IPS-15b (cell line): ENCODE measurements at regions not wholly inside any gene's neighbourhood (a gene's known extent, or its start where the extent isn't known, plus 50 kb on each side); places are given as distances from the start of the nearest gene placed in this dataset.
"Not testable (repeated sequence)": the region's sequence is repeated elsewhere in the genome, so short reads cannot be mapped to it uniquely, and the experiment has no call there.

Experiments used
- H3K27me3 ChIP-seq: one replicate; pipeline ENCODE4 v1.6.1; 2013; ENCODE audit warnings: low read length; ENCODE audit not compliant: control insufficient read depth, insufficient read depth
- H3K36me3 ChIP-seq: one replicate; pipeline ENCODE4 v1.6.1; 2013; ENCODE audit warnings: low read length; ENCODE audit not compliant: control insufficient read depth, insufficient read depth
- H3K4me1 ChIP-seq: one replicate; pipeline ENCODE4 v1.6.1; 2013; ENCODE audit warnings: mild to moderate bottlenecking, low read length; ENCODE audit not compliant: control insufficient read depth, insufficient read depth
- H3K4me3 ChIP-seq: one replicate; pipeline ENCODE4 v1.5.1; 2013; ENCODE audit warnings: low read depth, low read length
- H3K9ac ChIP-seq: one replicate; pipeline ENCODE4 v1.6.1; 2013; ENCODE audit warnings: low read depth, mild to moderate bottlenecking, low read length
- H3K9me3 ChIP-seq: one replicate; pipeline ENCODE4 v1.6.1; 2013; ENCODE audit warnings: mild to moderate bottlenecking, low read length; ENCODE audit not compliant: control insufficient read depth, insufficient read depth

GRCh38 chr2:392181-392925, 104.5 kb upstream of the ALKAL2 start:
- Histone ChIP-seq H3K4me3 (no peak overlapping the region), H3K27me3 (no peaks in the 10 kb centered on the region), H3K9me3 (no peaks in the 10 kb centered on the region), H3K4me1 (no peaks in the 10 kb centered on the region), H3K9ac (no peak overlapping the region), H3K36me3 (no peaks in the 10 kb centered on the region)

GRCh38 chr2:391696-392095, 103.8 kb upstream of the ALKAL2 start:
- Histone ChIP-seq H3K4me3 (no peak overlapping the region), H3K36me3 (no peaks in the 10 kb centered on the region), H3K9me3 (no peaks in the 10 kb centered on the region), H3K27me3 (no peaks in the 10 kb centered on the region), H3K4me1 (no peaks in the 10 kb centered on the region), H3K9ac (no peak overlapping the region)

- H3K4me1 ChIP-seq: no peaks in the 10 kb centered on the region
- H3K36me3 ChIP-seq: no peaks in the 10 kb centered on the region
- no peaks in the 10 kb centered on the region for H3K27me3 ChIP-seq
- H3K4me3 ChIP-seq: no peak overlapping the region
- no peak overlapping the region for H3K9ac ChIP-seq
- H3K9me3 ChIP-seq: no peaks in the 10 kb centered on the region
These were observed 103.1 kb upstream of the ALKAL2 start for GRCh38 chr2:390959-391358.

- H3K27me3 ChIP-seq, H3K4me1 ChIP-seq, H3K4me3 ChIP-seq, H3K9ac ChIP-seq, H3K36me3 ChIP-seq, H3K9me3 ChIP-seq: not testable (repeated sequence)
These were observed 102.1 kb upstream of the ALKAL2 start for GRCh38 chr2:389985-390384.

- not testable (repeated sequence) for H3K9ac ChIP-seq, H3K9me3 ChIP-seq, H3K4me1 ChIP-seq, H3K4me3 ChIP-seq, H3K36me3 ChIP-seq, H3K27me3 ChIP-seq
These were observed 100.9 kb upstream of the ALKAL2 start for GRCh38 chr2:388752-389151.

- H3K9me3 ChIP-seq: no peaks in the 10 kb centered on the region
- no peaks in the 10 kb centered on the region for H3K36me3 ChIP-seq
- H3K27me3 ChIP-seq: no peaks in the 10 kb centered on the region
- no peak overlapping the region for H3K4me3 ChIP-seq
- H3K9ac ChIP-seq: no peak overlapping the region
- H3K4me1 ChIP-seq: no peaks in the 10 kb centered on the region
These were observed 100.1 kb upstream of the ALKAL2 start for GRCh38 chr2:387980-388421.

GRCh38 chr2:386406-387103, 98.7 kb upstream of the ALKAL2 start:
- H3K4me1 ChIP-seq: no peaks in the 10 kb centered on the region
- H3K4me3 ChIP-seq: no peak overlapping the region
- no peaks in the 10 kb centered on the region for H3K9me3 ChIP-seq
- H3K36me3 ChIP-seq: no peaks in the 10 kb centered on the region
- no peaks in the 10 kb centered on the region for H3K27me3 ChIP-seq
- no peak overlapping the region for H3K9ac ChIP-seq

GRCh38 chr2:385785-386184, 97.9 kb upstream of the ALKAL2 start:
- Histone ChIP-seq H3K27me3 (no peaks in the 10 kb centered on the region), H3K9me3 (no peaks in the 10 kb centered on the region), H3K4me1 (no peaks in the 10 kb centered on the region), H3K36me3 (no peaks in the 10 kb centered on the region), H3K4me3 (no peak overlapping the region), H3K9ac (no peak overlapping the region)

- H3K4me3 ChIP-seq: no peak overlapping the region
- H3K36me3 ChIP-seq: no peaks in the 10 kb centered on the region
- no peaks in the 10 kb centered on the region for H3K9me3 ChIP-seq
- no peaks in the 10 kb centered on the region for H3K4me1 ChIP-seq
- no peak overlapping the region for H3K9ac ChIP-seq
- H3K27me3 ChIP-seq: no peaks in the 10 kb centered on the region
These were observed 97.2 kb upstream of the ALKAL2 start for GRCh38 chr2:385061-385460.

GRCh38 chr2:383888-384287, 96.0 kb upstream of the ALKAL2 start:
- Histone ChIP-seq H3K9me3 (no peaks in the 10 kb centered on the region), H3K4me3 (no peak overlapping the region), H3K36me3 (no peaks in the 10 kb centered on the region), H3K4me1 (no peaks in the 10 kb centered on the region), H3K27me3 (no peaks in the 10 kb centered on the region), H3K9ac (no peak overlapping the region)

- H3K9ac ChIP-seq: no peak overlapping the region
- no peaks in the 10 kb centered on the region for H3K27me3 ChIP-seq
- no peaks in the 10 kb centered on the region for H3K9me3 ChIP-seq
- no peaks in the 10 kb centered on the region for H3K4me1 ChIP-seq
- H3K36me3 ChIP-seq: no peaks in the 10 kb centered on the region
- H3K4me3 ChIP-seq: no peak overlapping the region
These were observed 95.3 kb upstream of the ALKAL2 start for GRCh38 chr2:383178-383577.

GRCh38 chr2:382728-383022, 94.8 kb upstream of the ALKAL2 start:
- Histone ChIP-seq H3K36me3 (no peaks in the 10 kb centered on the region), H3K9me3 (no peaks in the 10 kb centered on the region), H3K27me3 (no peaks in the 10 kb centered on the region), H3K4me3 (no peak overlapping the region), H3K4me1 (no peaks in the 10 kb centered on the region), H3K9ac (no peak overlapping the region)
